ENCODE measurements at regions not wholly inside any gene's neighbourhood (a gene's known extent, or its start where the extent isn't known, plus 50 kb on each side); places are given as distances from the start of the nearest gene placed in this dataset.

DNA sequence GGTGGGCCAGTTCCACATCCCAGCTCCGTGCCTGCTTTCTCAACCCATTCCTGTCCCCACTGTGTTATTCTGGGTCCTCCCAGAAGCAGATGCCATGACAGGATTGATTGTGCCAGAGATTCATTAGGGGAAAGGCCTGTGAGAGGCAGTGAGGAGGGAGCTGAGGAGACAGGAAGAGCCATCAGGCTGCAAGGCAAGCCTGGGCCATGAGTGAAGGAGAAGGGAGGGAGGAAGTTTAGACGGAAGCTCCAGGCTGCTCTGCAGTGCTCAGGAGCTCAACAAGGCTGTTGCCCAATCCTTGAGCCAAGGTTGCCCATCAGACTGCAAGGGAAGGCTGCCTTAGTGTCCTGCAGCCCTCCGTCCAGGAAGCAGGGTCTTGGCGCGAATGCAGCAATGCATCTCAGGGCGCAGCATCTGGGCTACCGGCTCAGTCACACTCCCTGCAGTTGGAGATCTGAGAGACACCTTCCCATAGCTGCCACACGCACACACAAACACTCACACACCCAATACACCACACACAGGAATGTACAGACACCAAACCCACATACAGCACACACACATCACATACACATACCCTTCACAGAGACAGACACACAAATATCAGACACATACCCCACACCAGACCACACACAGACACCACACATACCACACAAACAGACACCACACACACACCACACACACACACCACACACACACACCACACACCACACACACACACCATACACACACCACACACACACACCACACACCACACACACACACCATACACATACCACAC lies 139.5 kb upstream of the NDUFV2 start:
- Histone ChIP-seq H3K27me3 (no peaks in the 10 kb centered on the region), H3K36me3 (replicated peaks; ENCODE audit: insufficient read depth, low read depth) (no peaks in the 10 kb centered on the region), H4K20me1 (ENCODE audit: insufficient read depth, poor library complexity, severe bottlenecking) (no peaks in the 10 kb centered on the region), H3K4me2 (no peak overlapping the region), H2AFZ (no peak overlapping the region), H3K79me2 (no peaks in the 10 kb centered on the region), H3K9me3 (ENCODE audit: low read depth) (no peaks in the 10 kb centered on the region), H3K27ac (no peak overlapping the region), H3K4me3 (no peak overlapping the region), H3K9me2 (replicated peaks; ENCODE audit: insufficient read depth) (no peaks in the 10 kb centered on the region), H3K4me1 (ENCODE audit: insufficient read depth) (peaks cover 10% of the 10 kb centered on the region)
- no peak for TF ChIP-seq EZH2phosphoT487 (IDR thresholded peaks at IDR 0.05; ENCODE audit: low read depth, severe bottlenecking, unreplicated experiment)
- TF ChIP-seq CTCF (IDR thresholded peaks at IDR 0.05; ENCODE audit: poor library complexity), result no peak
- no peak for TF ChIP-seq EZH2 (IDR thresholded peaks at IDR 0.05; ENCODE audit: borderline replicate concordance)
- WGBS (ENCODE audit: low lambda C conversion rate, missing lambda C conversion rate), result 89% methylated on average over 8 of the region's 8 CpGs
- DNase-seq (ENCODE audit: low spot score), result no peak

DNA sequence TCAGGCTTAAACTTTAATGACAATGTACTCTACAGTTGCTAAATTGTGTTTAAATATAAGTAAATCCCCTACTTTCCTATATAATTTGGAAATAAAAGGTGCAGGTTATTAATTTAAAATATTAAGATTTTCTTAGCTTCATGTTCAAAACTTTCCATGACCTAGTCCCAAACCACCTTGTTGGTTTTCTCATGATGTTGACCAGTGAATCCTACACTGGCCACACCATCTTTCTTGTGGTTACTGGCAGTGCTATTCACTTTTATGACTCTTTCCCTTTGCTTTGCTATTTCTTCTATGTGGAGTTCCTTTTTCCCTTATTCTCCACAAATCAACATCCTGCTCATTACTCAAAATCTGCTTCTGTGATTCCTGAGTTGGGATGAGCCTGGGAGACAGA lies 138.6 kb upstream of the NDUFV2 start:
- H3K27ac ChIP-seq, result no peak overlapping the region
- no peak overlapping the region for H2AFZ ChIP-seq
- H3K79me2 ChIP-seq, result no peaks in the 10 kb centered on the region
- no peaks in the 10 kb centered on the region for H3K9me2 ChIP-seq (replicated peaks; ENCODE audit: insufficient read depth)
- H3K4me1 ChIP-seq (ENCODE audit: insufficient read depth), result peaks cover 10% of the 10 kb centered on the region
- no peak overlapping the region for H3K4me2 ChIP-seq
- H3K27me3 ChIP-seq, result no peaks in the 10 kb centered on the region
- H3K36me3 ChIP-seq (replicated peaks; ENCODE audit: insufficient read depth, low read depth), result no peaks in the 10 kb centered on the region
- no peaks in the 10 kb centered on the region for H4K20me1 ChIP-seq (ENCODE audit: insufficient read depth, poor library complexity, severe bottlenecking)
- H3K4me3 ChIP-seq, result no peak overlapping the region
- no peaks in the 10 kb centered on the region for H3K9me3 ChIP-seq (ENCODE audit: low read depth)
- DNase-seq (ENCODE audit: low spot score), result no peak
- TF ChIP-seq EZH2phosphoT487 (IDR thresholded peaks at IDR 0.05; ENCODE audit: low read depth, severe bottlenecking, unreplicated experiment) (no peak), EZH2 (IDR thresholded peaks at IDR 0.05; ENCODE audit: borderline replicate concordance) (no peak), CTCF (IDR thresholded peaks at IDR 0.05; ENCODE audit: poor library complexity) (no peak)

DNA sequence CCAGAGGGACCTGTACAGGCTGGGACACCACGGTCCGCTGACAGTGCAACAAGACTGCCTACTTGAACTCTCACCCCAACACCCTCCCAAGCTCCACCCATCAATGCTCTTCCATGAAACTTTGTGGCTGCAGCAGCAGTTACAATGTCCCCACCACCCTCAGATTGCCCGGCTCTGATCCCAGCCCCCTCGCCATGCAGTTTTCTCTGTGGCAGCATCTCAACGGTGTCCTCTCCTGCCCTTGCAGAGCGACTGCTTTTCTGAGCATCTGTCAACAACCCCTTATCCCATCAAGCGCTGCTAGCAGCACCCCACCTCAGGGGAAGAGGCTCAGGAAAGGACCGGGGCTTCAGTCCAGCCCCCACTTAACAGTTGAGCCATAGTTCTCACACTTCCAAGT lies 137.1 kb upstream of the NDUFV2 start:
- 84% methylated on average over 8 of the region's 8 CpGs for WGBS (ENCODE audit: low lambda C conversion rate, missing lambda C conversion rate)
- DNase-seq (ENCODE audit: low spot score), result no peak
- Histone ChIP-seq H3K4me2 (no peak overlapping the region), H3K27me3 (no peaks in the 10 kb centered on the region), H3K9me3 (ENCODE audit: low read depth) (no peaks in the 10 kb centered on the region), H3K79me2 (no peaks in the 10 kb centered on the region), H3K36me3 (replicated peaks; ENCODE audit: insufficient read depth, low read depth) (no peaks in the 10 kb centered on the region), H3K4me1 (ENCODE audit: insufficient read depth) (peaks cover 3% of the 10 kb centered on the region), H3K9me2 (replicated peaks; ENCODE audit: insufficient read depth) (no peaks in the 10 kb centered on the region), H4K20me1 (ENCODE audit: insufficient read depth, poor library complexity, severe bottlenecking) (no peaks in the 10 kb centered on the region), H2AFZ (no peak overlapping the region), H3K27ac (no peak overlapping the region), H3K4me3 (no peak overlapping the region)
- TF ChIP-seq EZH2phosphoT487 (IDR thresholded peaks at IDR 0.05; ENCODE audit: low read depth, severe bottlenecking, unreplicated experiment) (no peak), CTCF (IDR thresholded peaks at IDR 0.05; ENCODE audit: poor library complexity) (no peak), EZH2 (IDR thresholded peaks at IDR 0.05; ENCODE audit: borderline replicate concordance) (no peak)

All from hepatocyte (in vitro differentiated cells).